Subcutaneous abdominal adipose tissue (tissue), 5 donors: ENCODE measurements at regions not wholly inside any gene's neighbourhood (a gene's known extent, or its start where the extent isn't known, plus 50 kb on each side); places are given as distances from the start of the nearest gene placed in this dataset.

ENCODE experiments used
- H3K27ac ChIP-seq: one replicate; pipeline ENCODE4 v1.7.0; 2013; ENCODE audit warnings: low read depth, mild to moderate bottlenecking, inconsistent platforms, low read length, moderate library complexity
- H3K27me3 ChIP-seq, 5 donors: one replicate each; pipeline ENCODE4 v1.7.0; 2013; ENCODE audit warnings: low read length in 5 of 5, inconsistent platforms in 1 of 5; ENCODE audit not compliant: control insufficient read depth in 5 of 5, insufficient read depth in 4 of 5
- H3K36me3 ChIP-seq, 5 donors: one replicate each; pipeline ENCODE4 v1.7.0; 2013; ENCODE audit warnings: low read length in 5 of 5; ENCODE audit not compliant: control insufficient read depth in 5 of 5, insufficient read depth in 5 of 5
- H3K4me1 ChIP-seq, 5 donors: one replicate each; pipeline ENCODE4 v1.7.0; 2013; ENCODE audit warnings: low read length in 5 of 5, mild to moderate bottlenecking in 3 of 5, moderate library complexity in 1 of 5; ENCODE audit not compliant: control insufficient read depth in 5 of 5, insufficient read depth in 5 of 5
- H3K4me3 ChIP-seq, 5 donors: one replicate each; pipeline ENCODE4 v1.7.0; 2013; ENCODE audit warnings: low read length in 5 of 5, low read depth in 1 of 5
- H3K9ac ChIP-seq, 5 donors: one replicate each; pipeline ENCODE4 v1.7.0; 2013; ENCODE audit warnings: low read length in 5 of 5, mild to moderate bottlenecking in 4 of 5, moderate library complexity in 3 of 5
- H3K9me3 ChIP-seq, 5 donors: one replicate each; pipeline ENCODE4 v1.7.0; 2013; ENCODE audit warnings: low read length in 5 of 5; ENCODE audit not compliant: control insufficient read depth in 5 of 5
- donor health status: healthy.
- donor health status: healthy.
- donor health status: healthy.
- donor health status: healthy.
- donor health status: healthy.

DNA sequence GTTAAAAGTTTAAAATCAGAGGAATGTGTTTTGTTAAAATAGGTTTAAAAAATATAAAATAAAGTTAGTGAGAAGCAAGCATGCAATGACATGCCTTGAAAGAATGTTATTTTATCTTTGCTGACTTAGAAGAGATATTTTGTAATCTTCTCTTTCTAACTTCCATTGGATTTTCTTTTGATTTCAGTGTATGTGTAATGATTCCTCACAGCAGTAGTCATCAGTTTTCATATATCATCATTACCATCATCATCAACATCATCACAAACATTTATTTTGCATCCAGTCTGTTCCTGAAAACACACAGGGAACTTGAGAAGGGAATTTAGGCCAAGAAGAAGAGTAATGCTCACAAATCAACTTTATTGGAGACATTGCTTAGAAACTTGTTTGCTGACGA is 699.6 kb downstream of the TAF11L14 start:
- Histone ChIP-seq H3K4me1 (no peaks in the 10 kb centered on the region), H3K27ac (no peak overlapping the region), H3K27me3 (peaks cover 0 to 2% (median 0%) of the 10 kb centered on the region in 5 donors), H3K4me3 (no peak overlapping the region), H3K36me3 (no peaks in the 10 kb centered on the region), H3K9ac (no peak overlapping the region), H3K9me3 (no peaks in the 10 kb centered on the region)

DNA sequence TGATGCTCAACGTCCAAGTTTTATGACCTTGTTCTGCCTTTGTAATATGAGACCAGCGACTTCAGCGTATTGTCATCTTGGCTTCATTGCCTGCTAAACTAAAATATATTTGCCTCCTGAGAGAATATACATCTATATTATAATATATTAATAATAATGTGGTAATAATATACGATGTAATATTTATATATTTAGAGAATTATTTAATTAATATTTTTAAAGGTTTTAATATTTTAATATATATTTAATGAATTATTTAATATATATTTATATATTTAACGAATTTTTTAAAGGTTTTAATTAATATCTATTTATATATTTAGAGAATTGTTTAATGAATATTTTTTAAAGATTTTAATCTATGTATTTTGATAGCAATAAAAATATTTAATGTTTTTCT is 700.7 kb downstream of the TAF11L14 start:
- Histone ChIP-seq H3K9ac (no peak overlapping the region), H3K4me1 (no peaks in the 10 kb centered on the region), H3K9me3 (no peaks in the 10 kb centered on the region), H3K36me3 (no peaks in the 10 kb centered on the region), H3K27me3 (peaks cover 0 to 2% (median 0%) of the 10 kb centered on the region in 5 donors), H3K4me3 (no peak overlapping the region), H3K27ac (no peak overlapping the region)

DNA sequence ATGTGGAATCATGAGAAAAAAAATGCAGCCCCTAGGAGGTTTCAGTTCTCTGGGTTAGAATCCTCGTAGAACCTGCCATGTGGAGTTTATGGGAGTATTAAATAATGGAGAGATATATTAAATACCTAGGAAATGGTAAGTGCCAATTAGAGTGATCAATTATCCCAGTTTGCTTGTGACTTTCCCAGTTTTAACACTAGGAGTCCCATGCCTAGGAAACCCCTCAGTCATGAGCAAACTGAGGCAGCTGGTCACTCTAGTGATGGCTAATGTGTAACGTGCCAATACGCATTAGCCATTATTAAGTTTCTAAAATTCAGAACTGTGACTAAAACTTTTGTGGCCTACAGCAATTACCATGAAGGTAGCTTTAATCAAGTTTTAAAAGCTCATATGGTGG is 720.6 kb downstream of the TAF11L14 start:
- no peak overlapping the region for H3K9ac ChIP-seq
- peaks cover 0 to 3% (median 0%) of the 10 kb centered on the region in 5 donors for H3K27me3 ChIP-seq
- H3K9me3 ChIP-seq: no peaks in the 10 kb centered on the region
- no peaks in the 10 kb centered on the region for H3K36me3 ChIP-seq
- H3K27ac ChIP-seq: no peak overlapping the region
- H3K4me1 ChIP-seq: no peaks in the 10 kb centered on the region
- no peak overlapping the region for H3K4me3 ChIP-seq

DNA sequence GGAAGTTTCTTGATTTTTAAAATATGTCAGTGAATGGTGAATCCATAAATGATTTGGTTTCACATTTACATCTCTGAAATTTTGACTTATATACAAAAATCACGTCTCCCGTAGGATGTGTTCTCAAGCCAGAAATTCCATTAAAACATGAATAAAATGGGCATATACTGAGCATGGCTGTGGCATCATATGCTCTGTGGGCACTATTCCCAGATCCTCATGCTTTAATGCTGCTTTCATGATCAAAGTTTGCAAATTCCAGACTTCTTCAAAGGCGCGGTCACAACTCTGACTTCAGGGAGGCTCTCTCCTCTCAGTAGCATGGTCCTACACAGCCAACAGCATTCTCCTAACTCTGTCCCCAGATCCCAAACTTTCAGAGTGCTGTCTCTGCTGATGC is 723.2 kb downstream of the TAF11L14 start:
- Histone ChIP-seq H3K27ac (no peak overlapping the region), H3K9ac (no peak overlapping the region), H3K4me3 (no peak overlapping the region), H3K4me1 (no peaks in the 10 kb centered on the region), H3K9me3 (no peaks in the 10 kb centered on the region), H3K36me3 (no peaks in the 10 kb centered on the region), H3K27me3 (peaks cover 0 to 3% (median 0%) of the 10 kb centered on the region in 5 donors)

DNA sequence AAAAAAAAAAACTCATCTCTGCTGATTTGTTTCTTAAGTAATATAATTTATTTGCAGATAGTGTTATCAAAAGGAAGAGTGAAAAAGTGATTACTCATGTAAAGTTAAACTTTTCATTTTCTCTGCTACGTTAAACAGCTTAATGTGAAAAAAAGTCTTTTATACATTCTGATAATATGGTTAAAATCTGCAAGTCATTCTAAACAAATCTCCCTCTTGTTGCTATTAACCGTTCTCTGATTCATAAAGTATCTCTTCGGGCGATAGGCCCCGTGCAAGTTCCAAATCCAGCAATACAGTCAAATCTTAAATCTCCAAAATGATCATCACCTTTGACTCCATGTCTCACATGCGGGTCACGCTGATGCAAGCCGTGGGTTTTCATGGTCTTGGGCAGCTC is 732.0 kb downstream of the TAF11L14 start:
- no peaks in the 10 kb centered on the region for H3K36me3 ChIP-seq
- no peaks in the 10 kb centered on the region for H3K9me3 ChIP-seq
- H3K9ac ChIP-seq: no peak overlapping the region
- H3K4me3 ChIP-seq: no peak overlapping the region
- H3K27ac ChIP-seq: no peak overlapping the region
- no peaks in the 10 kb centered on the region for H3K4me1 ChIP-seq
- no peaks in the 10 kb centered on the region for H3K27me3 ChIP-seq

DNA sequence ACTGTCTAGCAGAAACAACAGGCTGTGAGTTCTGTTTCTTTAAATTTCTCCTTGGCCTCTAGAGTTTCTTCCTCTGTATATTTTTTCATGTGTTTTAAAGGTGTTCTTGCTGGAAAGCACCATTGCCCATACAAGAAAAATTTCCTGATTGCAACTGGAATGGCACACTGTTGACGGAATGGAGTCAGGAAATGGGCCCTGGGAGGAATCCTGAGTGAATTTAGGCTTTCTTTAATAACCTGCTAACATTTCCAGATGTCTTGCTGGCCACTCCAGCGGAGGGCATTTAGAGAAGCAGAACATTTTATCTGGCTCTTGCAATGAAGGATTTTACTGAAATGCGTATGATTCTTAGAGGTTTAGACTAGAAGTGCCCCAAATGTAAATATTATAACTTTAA is 736.3 kb downstream of the TAF11L14 start:
- no peaks in the 10 kb centered on the region for H3K36me3 ChIP-seq
- no peaks in the 10 kb centered on the region for H3K9me3 ChIP-seq
- no peak overlapping the region for H3K9ac ChIP-seq
- H3K27ac ChIP-seq: no peak overlapping the region
- H3K27me3 ChIP-seq: no peaks in the 10 kb centered on the region
- no peaks in the 10 kb centered on the region for H3K4me1 ChIP-seq
- no peak overlapping the region for H3K4me3 ChIP-seq

DNA sequence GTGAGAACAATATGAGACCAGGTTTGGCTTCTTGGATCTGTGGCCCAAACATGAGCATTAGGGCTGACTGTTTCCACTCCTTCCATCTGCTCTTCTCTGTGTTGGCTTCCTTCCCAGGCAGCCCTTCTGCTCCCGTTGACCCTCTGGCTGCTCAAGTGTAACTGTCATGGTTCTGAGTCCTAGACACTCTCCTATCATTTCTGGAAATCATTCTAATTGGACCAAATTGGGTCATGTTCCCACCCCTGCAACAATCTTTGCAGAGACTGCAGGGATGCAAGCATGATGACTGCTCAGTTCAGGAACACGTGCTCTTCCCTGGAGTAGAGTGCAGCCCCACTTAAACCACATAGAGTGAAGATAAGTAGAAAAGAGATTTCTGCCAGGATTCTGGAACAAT is 741.4 kb downstream of the TAF11L14 start:
- Histone ChIP-seq H3K4me3 (no peak overlapping the region), H3K4me1 (no peaks in the 10 kb centered on the region), H3K9ac (no peak overlapping the region), H3K27ac (no peak overlapping the region), H3K36me3 (no peaks in the 10 kb centered on the region), H3K9me3 (no peaks in the 10 kb centered on the region), H3K27me3 (no peaks in the 10 kb centered on the region)

DNA sequence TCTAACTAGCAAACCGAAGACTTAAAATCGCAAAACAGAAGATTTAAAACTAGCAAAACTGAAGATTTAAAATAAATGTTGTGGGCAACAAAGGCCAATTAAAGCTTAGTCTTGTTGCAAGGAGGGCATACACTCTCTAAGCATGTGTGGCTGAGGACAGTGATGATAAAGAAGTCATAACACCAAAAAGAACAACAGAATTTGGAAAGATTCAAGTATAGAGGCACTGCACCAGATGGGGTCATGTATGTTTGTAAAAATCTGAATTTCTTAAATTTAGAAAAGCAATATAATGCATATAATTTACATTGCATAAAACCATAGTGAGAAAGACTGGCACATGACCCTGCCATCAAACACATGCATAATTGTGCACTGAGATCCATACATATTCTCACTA is 743.8 kb downstream of the TAF11L14 start:
- Histone ChIP-seq H3K27ac (no peak overlapping the region), H3K4me1 (no peaks in the 10 kb centered on the region), H3K4me3 (no peak overlapping the region), H3K9ac (no peak overlapping the region), H3K36me3 (no peaks in the 10 kb centered on the region), H3K27me3 (no peaks in the 10 kb centered on the region), H3K9me3 (no peaks in the 10 kb centered on the region)

DNA sequence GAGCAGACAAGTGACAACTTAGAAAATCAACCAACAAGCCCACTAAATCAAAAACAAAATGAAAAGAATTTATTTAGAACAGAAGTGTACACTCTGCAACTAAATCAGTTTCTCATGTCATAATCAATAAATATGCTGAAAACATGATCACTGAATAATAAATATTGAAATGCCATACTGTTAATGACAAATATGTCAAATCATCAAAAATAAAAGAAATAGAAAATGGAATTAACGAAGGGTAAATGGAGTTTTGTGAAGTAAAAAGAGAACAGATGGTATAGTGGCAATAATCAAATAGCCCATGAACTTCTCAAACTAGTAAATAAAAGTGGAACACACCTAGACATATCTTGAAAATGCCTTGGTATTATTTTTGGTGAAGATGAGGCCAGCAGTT is 744.9 kb downstream of the TAF11L14 start:
- no peaks in the 10 kb centered on the region for H3K36me3 ChIP-seq
- no peaks in the 10 kb centered on the region for H3K9me3 ChIP-seq
- no peak overlapping the region for H3K9ac ChIP-seq
- no peaks in the 10 kb centered on the region for H3K4me1 ChIP-seq
- no peak overlapping the region for H3K27ac ChIP-seq
- H3K27me3 ChIP-seq: no peaks in the 10 kb centered on the region
- no peak overlapping the region for H3K4me3 ChIP-seq

DNA sequence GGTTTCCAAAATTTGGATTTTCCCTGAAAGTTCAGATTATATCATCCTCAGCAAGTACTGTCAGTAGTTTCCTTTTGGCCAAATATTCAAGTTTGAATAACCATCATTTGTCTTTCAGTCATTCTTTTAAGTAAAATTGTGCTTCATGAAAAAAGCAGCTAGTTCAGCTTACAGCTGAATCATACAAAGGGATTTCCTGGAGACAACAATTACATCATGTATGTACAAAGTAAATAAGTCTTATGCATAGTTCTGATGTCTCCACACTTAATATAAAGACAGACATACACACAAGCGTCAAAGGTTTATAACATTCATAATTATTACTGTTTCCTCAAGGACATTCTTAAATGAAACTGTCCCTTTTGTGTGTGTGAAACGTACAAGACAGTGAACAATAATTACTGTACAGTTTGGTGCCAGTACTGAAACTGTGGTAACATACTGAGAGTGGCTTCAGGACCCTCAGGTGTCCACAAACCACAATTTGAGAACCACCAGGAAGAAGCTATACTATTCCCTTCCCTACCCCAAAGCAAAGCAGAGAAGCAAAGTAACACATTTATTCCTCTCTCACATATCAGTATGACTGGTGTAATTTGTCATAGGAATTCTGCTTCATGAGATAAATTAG is 746.6 kb downstream of the TAF11L14 start:
- no peaks in the 10 kb centered on the region for H3K27me3 ChIP-seq
- H3K9me3 ChIP-seq: no peaks in the 10 kb centered on the region
- no peak overlapping the region for H3K9ac ChIP-seq
- no peak overlapping the region for H3K4me3 ChIP-seq
- no peaks in the 10 kb centered on the region for H3K4me1 ChIP-seq
- H3K36me3 ChIP-seq: no peaks in the 10 kb centered on the region
- H3K27ac ChIP-seq: no peak overlapping the region
